Caco-2 (cell line): ENCODE measurements at regions not wholly inside any gene's neighbourhood (a gene's known extent, or its start where the extent isn't known, plus 50 kb on each side); places are given as distances from the start of the nearest gene placed in this dataset.
"Not testable (repeated sequence)": the region's sequence is repeated elsewhere in the genome, so short reads cannot be mapped to it uniquely, and the experiment has no call there.

ENCODE experiments used
- BruUV-seq: library from RNA; stranded (reverse); fragments of 400-500 nt; replicated peaks from 2 replicates; lab custom pipeline; 2021; lab: Mats Ljungman, UMichigan
- CTCF ChIA-PET: fragments of 300-600 bp; sonication (Branson Sonifier 250); formaldehyde crosslinking; loops from one replicate; lab custom pipeline; 2022; ENCODE audit warnings: antibody characterized with exemption; lab: Charles Lee
- POLR2A ChIA-PET: fragments of 300-600 bp; sonication (Branson Sonifier 250); formaldehyde crosslinking; loops from one replicate; lab custom pipeline; 2022; ENCODE audit warnings: antibody characterized with exemption; lab: Charles Lee
- DNase-seq, 2 experiments: peaks; one replicate each; pipeline versions ENCODE4 v3.0.0 to v3.0.0-alpha.2; 2020 to 2022
- H3K27me3 ChIP-seq: replicated peaks from 2 replicates; pipeline ENCODE4 v1.6.0; 2011; ENCODE audit warnings: low read length; ENCODE audit not compliant: control insufficient read depth, insufficient read depth
- H3K36me3 ChIP-seq: 2 replicates; pipeline ENCODE4 v1.5.1; 2011; ENCODE audit warnings: low read length; ENCODE audit not compliant: control insufficient read depth, insufficient read depth
- H3K4me1 ChIP-seq: fragments of 250-450 bp; sonication (Bioruptor Pico); 2 replicates; pipeline ENCODE4 v1.5.1; 2020; ENCODE audit warnings: mild to moderate bottlenecking
- H3K4me3 ChIP-seq: 2 replicates; pipeline ENCODE4 v1.5.1; 2011; ENCODE audit warnings: low read depth, mild to moderate bottlenecking, control low read depth, low read length
- H3K9me3 ChIP-seq: fragments of 250-450 bp; sonication (Bioruptor Pico); 2 replicates; pipeline ENCODE4 v1.5.1; 2020; ENCODE audit warnings: mild to moderate bottlenecking, moderate library complexity
- H3K27ac Mint-ChIP-seq: one replicate; pipeline ENCODE4 v1.8.0; 2022; ENCODE audit warnings: mixed read lengths; ENCODE audit not compliant: unreplicated experiment
- H3K27me3 Mint-ChIP-seq: one replicate; pipeline ENCODE4 v1.8.0; 2022; ENCODE audit warnings: mixed read lengths; ENCODE audit not compliant: insufficient read depth, unreplicated experiment
- H3K36me3 Mint-ChIP-seq: one replicate; pipeline ENCODE4 v1.8.0; 2022; ENCODE audit warnings: mild to moderate bottlenecking, mixed read lengths; ENCODE audit not compliant: insufficient read depth, unreplicated experiment
- H3K4me1 Mint-ChIP-seq: one replicate; pipeline ENCODE4 v1.8.0; 2022; ENCODE audit warnings: low read depth, mixed read lengths; ENCODE audit not compliant: unreplicated experiment
- H3K4me3 Mint-ChIP-seq: one replicate; pipeline ENCODE4 v1.8.0; 2022; ENCODE audit warnings: mild to moderate bottlenecking, moderate library complexity, mixed read lengths; ENCODE audit not compliant: unreplicated experiment
- H3K9me3 Mint-ChIP-seq: one replicate; pipeline ENCODE4 v1.8.0; 2022; ENCODE audit warnings: mixed read lengths; ENCODE audit not compliant: unreplicated experiment
- intact Hi-C: fragments of 100-400 bp; cut with micrococcal nuclease; formaldehyde crosslinking; loops from one replicate; pipeline ENCODE4 v1.10.0; 2022; ENCODE audit not compliant: unreplicated experiment
- TF ChIP-seq, protein P1 (sequence below), 2 experiments: fragments of 200-600 bp in 1 of 2; IDR thresholded peaks; 1 replicate in 1 of 2; 2 replicates in 1 of 2; pipeline versions ENCODE4 v1.5.1 to v1.8.0; 2011 to 2022; ENCODE audit warnings: antibody characterized with exemption in 1 of 2, control low read depth in 1 of 2, inconsistent platforms in 1 of 2, low read depth in 1 of 2, low read length in 1 of 2, mild to moderate bottlenecking in 1 of 2, moderate library complexity in 1 of 2; ENCODE audit not compliant: insufficient read depth in 1 of 2, severe bottlenecking in 1 of 2, unreplicated experiment in 1 of 2

DNA sequence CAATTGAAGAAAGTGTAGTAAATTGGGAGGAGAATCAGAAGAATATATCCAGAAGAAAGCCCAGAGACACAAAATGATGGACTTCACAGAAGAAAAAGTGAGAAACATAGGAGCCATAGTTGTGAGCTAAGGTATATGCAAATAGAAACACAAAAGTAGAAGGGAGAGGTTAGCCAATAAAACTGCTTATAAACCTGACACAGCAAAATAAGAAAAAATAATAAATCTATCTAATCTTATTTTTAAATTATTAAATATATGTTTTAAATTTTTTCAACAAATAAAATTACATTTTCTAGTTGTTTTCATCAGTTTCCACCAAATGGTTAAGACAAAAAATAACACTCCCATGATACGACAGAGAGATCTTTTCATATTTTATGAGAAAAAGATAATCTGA, 903.5 kb downstream of the DNAJB9 start:
- H3K36me3 Mint-ChIP-seq: no peaks in the 10 kb centered on the region
- ChIA-PET CTCF (no interaction called here), POLR2A (no interaction called here)
- BruUV-seq: no TSS peak
- H3K4me3 Mint-ChIP-seq: no peak overlapping the region
- H3K27me3 Mint-ChIP-seq: peaks cover 2% of the 10 kb centered on the region
- Histone ChIP-seq H3K9me3 (no peaks in the 10 kb centered on the region), H3K4me3 (no peak overlapping the region), H3K36me3 (no peaks in the 10 kb centered on the region), H3K4me1 (no peaks in the 10 kb centered on the region; the same call in 1 of the 2 replicates), H3K27me3 (no peaks in the 10 kb centered on the region)
- no peak overlapping the region for H3K27ac Mint-ChIP-seq
- TF ChIP-seq, protein P1, sequence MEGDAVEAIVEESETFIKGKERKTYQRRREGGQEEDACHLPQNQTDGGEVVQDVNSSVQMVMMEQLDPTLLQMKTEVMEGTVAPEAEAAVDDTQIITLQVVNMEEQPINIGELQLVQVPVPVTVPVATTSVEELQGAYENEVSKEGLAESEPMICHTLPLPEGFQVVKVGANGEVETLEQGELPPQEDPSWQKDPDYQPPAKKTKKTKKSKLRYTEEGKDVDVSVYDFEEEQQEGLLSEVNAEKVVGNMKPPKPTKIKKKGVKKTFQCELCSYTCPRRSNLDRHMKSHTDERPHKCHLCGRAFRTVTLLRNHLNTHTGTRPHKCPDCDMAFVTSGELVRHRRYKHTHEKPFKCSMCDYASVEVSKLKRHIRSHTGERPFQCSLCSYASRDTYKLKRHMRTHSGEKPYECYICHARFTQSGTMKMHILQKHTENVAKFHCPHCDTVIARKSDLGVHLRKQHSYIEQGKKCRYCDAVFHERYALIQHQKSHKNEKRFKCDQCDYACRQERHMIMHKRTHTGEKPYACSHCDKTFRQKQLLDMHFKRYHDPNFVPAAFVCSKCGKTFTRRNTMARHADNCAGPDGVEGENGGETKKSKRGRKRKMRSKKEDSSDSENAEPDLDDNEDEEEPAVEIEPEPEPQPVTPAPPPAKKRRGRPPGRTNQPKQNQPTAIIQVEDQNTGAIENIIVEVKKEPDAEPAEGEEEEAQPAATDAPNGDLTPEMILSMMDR (IDR thresholded peaks at IDR 0.05; ENCODE audit: insufficient read depth in 1 of 2, low read depth in 1 of 2, low read length in 1 of 2, severe bottlenecking in 1 of 2, unreplicated experiment in 1 of 2): no peak
- H3K9me3 Mint-ChIP-seq: no peaks in the 10 kb centered on the region
- H3K4me1 Mint-ChIP-seq: no peaks in the 10 kb centered on the region
- intact Hi-C loops: no loop called here
- DNase-seq: no peak

GRCh38 chr7:109476409-109476808, 906.7 kb downstream of the DNAJB9 start:
- Histone ChIP-seq H3K9me3 (no peaks in the 10 kb centered on the region), H3K27me3 (no peaks in the 10 kb centered on the region), H3K4me1 (no peaks in the 10 kb centered on the region; the same call in 1 of the 2 replicates), H3K36me3 (no peaks in the 10 kb centered on the region), H3K4me3 (no peak overlapping the region)
- BruUV-seq: no TSS peak
- intact Hi-C loops: no loop called here
- Mint-ChIP-seq H3K4me3 (no peak overlapping the region), H3K36me3 (no peaks in the 10 kb centered on the region), H3K4me1 (no peaks in the 10 kb centered on the region), H3K9me3 (no peaks in the 10 kb centered on the region), H3K27ac (no peak overlapping the region), H3K27me3 (peaks cover 2% of the 10 kb centered on the region)
- CTCF ChIA-PET: no interaction called here
- DNase-seq: no peak
- TF ChIP-seq, protein P1 (IDR thresholded peaks at IDR 0.05; ENCODE audit: insufficient read depth in 1 of 2, low read depth in 1 of 2, low read length in 1 of 2, severe bottlenecking in 1 of 2, unreplicated experiment in 1 of 2): no peak
- POLR2A ChIA-PET: no interaction called here

GRCh38 chr7:109479388-109479787, 909.7 kb downstream of the DNAJB9 start:
- TF ChIP-seq, protein P1 (IDR thresholded peaks at IDR 0.05; ENCODE audit: insufficient read depth in 1 of 2, low read depth in 1 of 2, low read length in 1 of 2, severe bottlenecking in 1 of 2, unreplicated experiment in 1 of 2): peak in 1 of 2 experiments; percentile 21
- no TSS peak for BruUV-seq
- CTCF ChIA-PET: no interaction called here
- H3K4me1 ChIP-seq: no peaks in the 10 kb centered on the region
- Mint-ChIP-seq H3K27me3 (peaks cover 6% of the 10 kb centered on the region), H3K27ac (no peak overlapping the region), H3K36me3 (no peaks in the 10 kb centered on the region), H3K4me1 (no peaks in the 10 kb centered on the region), H3K4me3 (no peak overlapping the region), H3K9me3 (no peaks in the 10 kb centered on the region)
- no peaks in the 10 kb centered on the region for H3K36me3 ChIP-seq
- intact Hi-C loops: no loop called here
- H3K27me3 ChIP-seq: no peaks in the 10 kb centered on the region
- no peak overlapping the region for H3K4me3 ChIP-seq
- no peaks in the 10 kb centered on the region for H3K9me3 ChIP-seq
- DNase-seq: no peak
- POLR2A ChIA-PET: no interaction called here

DNA sequence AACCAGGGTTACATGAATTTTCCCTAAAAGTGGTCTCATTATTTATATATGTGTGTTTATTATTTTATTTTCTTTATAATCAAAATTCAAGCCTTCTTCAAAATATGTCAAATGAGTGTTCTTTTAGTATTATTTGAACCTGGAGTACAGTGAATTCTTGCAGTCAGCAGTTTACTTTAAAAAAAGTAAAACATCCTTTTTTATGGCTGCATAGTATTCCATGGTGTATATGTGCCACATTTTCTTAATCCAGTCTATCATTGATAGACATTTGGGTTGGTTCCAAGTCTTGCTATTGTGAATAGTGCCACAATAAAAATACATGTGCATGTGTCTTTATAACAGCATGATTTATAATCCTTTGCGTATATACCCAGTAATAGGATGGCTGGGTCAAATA, 920.9 kb downstream of the DNAJB9 start:
- H3K4me1 ChIP-seq, H3K9me3 ChIP-seq, H3K27me3 Mint-ChIP-seq, POLR2A ChIA-PET, CTCF ChIA-PET, H3K4me1 Mint-ChIP-seq, H3K4me3 Mint-ChIP-seq, BruUV-seq, DNase-seq, intact Hi-C loops, H3K27ac Mint-ChIP-seq, H3K36me3 ChIP-seq, H3K27me3 ChIP-seq, H3K4me3 ChIP-seq, H3K9me3 Mint-ChIP-seq, H3K36me3 Mint-ChIP-seq: not testable (repeated sequence)
